Activated naive CD8-positive, alpha-beta T cell treated with anti-CD3 and anti-CD28 coated beads for 36 hours (primary cell): ENCODE measurements at regions not wholly inside any gene's neighbourhood (a gene's known extent, or its start where the extent isn't known, plus 50 kb on each side); places are given as distances from the start of the nearest gene placed in this dataset.

Experiments
- DNase-seq: peaks from one replicate; pipeline ENCODE4 v3.0.0; 2021
- H3K27ac Mint-ChIP-seq: one replicate; pipeline ENCODE4 v1.8.0; 2022; ENCODE audit warnings: mild to moderate bottlenecking, moderate library complexity, mixed read lengths
- H3K27me3 Mint-ChIP-seq: one replicate; pipeline ENCODE4 v1.8.0; 2022; ENCODE audit warnings: mild to moderate bottlenecking, mixed read lengths
- H3K36me3 Mint-ChIP-seq: one replicate; pipeline ENCODE4 v1.8.0; 2021; ENCODE audit warnings: mild to moderate bottlenecking, mixed read lengths
- H3K4me1 Mint-ChIP-seq: one replicate; pipeline ENCODE4 v1.8.0; 2021; ENCODE audit warnings: mixed read lengths
- H3K4me3 Mint-ChIP-seq: one replicate; pipeline ENCODE4 v1.8.0; 2022; ENCODE audit warnings: mild to moderate bottlenecking, moderate library complexity, mixed read lengths
- H3K9me3 Mint-ChIP-seq: one replicate; pipeline ENCODE4 v1.8.0; 2022; ENCODE audit warnings: mixed read lengths

GRCh38 chr2:216320852-216321251 is 51.4 kb downstream of the MARCHF4 start:
- Mint-ChIP-seq H3K27me3 (no peaks in the 10 kb centered on the region), H3K4me3 (no peak overlapping the region), H3K4me1 (peaks cover 5% of the 10 kb centered on the region), H3K36me3 (no peaks in the 10 kb centered on the region), H3K27ac (no peak overlapping the region), H3K9me3 (no peaks in the 10 kb centered on the region)
- DNase-seq, result no peak

- peaks cover 5% of the 10 kb centered on the region for H3K4me1 Mint-ChIP-seq
- H3K9me3 Mint-ChIP-seq, result no peaks in the 10 kb centered on the region
Measured at GRCh38 chr2:216319771-216320170, 52.5 kb downstream of the MARCHF4 start.

GRCh38 chr2:216318521-216318874 is 53.8 kb downstream of the MARCHF4 start:
- Mint-ChIP-seq H3K4me1 (peaks cover 5% of the 10 kb centered on the region), H3K36me3 (no peaks in the 10 kb centered on the region), H3K4me3 (no peak overlapping the region), H3K27me3 (no peaks in the 10 kb centered on the region), H3K9me3 (no peaks in the 10 kb centered on the region), H3K27ac (no peak overlapping the region)
- no peak for DNase-seq

More at GRCh38 chr2:216319771-216320170, 52.5 kb downstream of the MARCHF4 start:
- Mint-ChIP-seq H3K4me3 (no peak overlapping the region), H3K27me3 (no peaks in the 10 kb centered on the region), H3K36me3 (no peaks in the 10 kb centered on the region), H3K27ac (no peak overlapping the region)
- no peak for DNase-seq

- H3K9me3 Mint-ChIP-seq, result no peaks in the 10 kb centered on the region
- no peak overlapping the region for H3K4me3 Mint-ChIP-seq
- no peaks in the 10 kb centered on the region for H3K36me3 Mint-ChIP-seq
- no peak overlapping the region for H3K27ac Mint-ChIP-seq
- peaks cover 5% of the 10 kb centered on the region for H3K4me1 Mint-ChIP-seq
- H3K27me3 Mint-ChIP-seq, result no peaks in the 10 kb centered on the region
- DNase-seq, result no peak
Measured at GRCh38 chr2:216317831-216318520, 54.3 kb downstream of the MARCHF4 start.

- Mint-ChIP-seq H3K27ac (no peak overlapping the region), H3K4me3 (no peak overlapping the region), H3K9me3 (no peaks in the 10 kb centered on the region), H3K27me3 (no peaks in the 10 kb centered on the region), H3K36me3 (no peaks in the 10 kb centered on the region), H3K4me1 (peaks cover 5% of the 10 kb centered on the region)
- DNase-seq, result no peak
Measured at GRCh38 chr2:216316743-216317142, 55.5 kb downstream of the MARCHF4 start.

GRCh38 chr2:216315802-216316603 is 56.3 kb downstream of the MARCHF4 start:
- no peaks in the 10 kb centered on the region for H3K36me3 Mint-ChIP-seq
- no peak overlapping the region for H3K27ac Mint-ChIP-seq
- peaks cover 5% of the 10 kb centered on the region for H3K4me1 Mint-ChIP-seq
- H3K27me3 Mint-ChIP-seq, result no peaks in the 10 kb centered on the region
- H3K9me3 Mint-ChIP-seq, result no peaks in the 10 kb centered on the region
- DNase-seq, result no peak
- H3K4me3 Mint-ChIP-seq, result no peak overlapping the region

GRCh38 chr2:216312441-216312840 is 59.8 kb downstream of the MARCHF4 start:
- Mint-ChIP-seq H3K9me3 (no peaks in the 10 kb centered on the region), H3K27me3 (no peaks in the 10 kb centered on the region), H3K27ac (no peak overlapping the region), H3K4me1 (no peaks in the 10 kb centered on the region), H3K36me3 (no peaks in the 10 kb centered on the region), H3K4me3 (no peak overlapping the region)
- DNase-seq, result no peak

GRCh38 chr2:216308576-216308975 is 63.7 kb downstream of the MARCHF4 start:
- Mint-ChIP-seq H3K27ac (no peak overlapping the region), H3K36me3 (no peaks in the 10 kb centered on the region), H3K4me1 (no peaks in the 10 kb centered on the region), H3K27me3 (no peaks in the 10 kb centered on the region), H3K9me3 (no peaks in the 10 kb centered on the region), H3K4me3 (no peak overlapping the region)
- DNase-seq, result no peak

- Mint-ChIP-seq H3K4me1 (no peaks in the 10 kb centered on the region), H3K27ac (no peak overlapping the region), H3K36me3 (no peaks in the 10 kb centered on the region), H3K9me3 (no peaks in the 10 kb centered on the region), H3K4me3 (no peak overlapping the region), H3K27me3 (no peaks in the 10 kb centered on the region)
- no peak for DNase-seq
Measured at GRCh38 chr2:216307496-216307895, 64.8 kb downstream of the MARCHF4 start.

GRCh38 chr2:216306868-216307267 is 65.4 kb downstream of the MARCHF4 start:
- Mint-ChIP-seq H3K4me1 (no peaks in the 10 kb centered on the region), H3K27me3 (no peaks in the 10 kb centered on the region), H3K9me3 (no peaks in the 10 kb centered on the region), H3K27ac (no peak overlapping the region), H3K36me3 (no peaks in the 10 kb centered on the region), H3K4me3 (no peak overlapping the region)
- DNase-seq, result no peak

- DNase-seq, result no peak
- Mint-ChIP-seq H3K27me3 (no peaks in the 10 kb centered on the region), H3K4me3 (no peak overlapping the region), H3K27ac (no peak overlapping the region), H3K9me3 (no peaks in the 10 kb centered on the region), H3K36me3 (no peaks in the 10 kb centered on the region), H3K4me1 (no peaks in the 10 kb centered on the region)
Measured at GRCh38 chr2:216305574-216305973, 66.7 kb downstream of the MARCHF4 start.

- Mint-ChIP-seq H3K27me3 (no peaks in the 10 kb centered on the region), H3K4me1 (no peaks in the 10 kb centered on the region), H3K27ac (no peak overlapping the region), H3K9me3 (no peaks in the 10 kb centered on the region), H3K4me3 (no peak overlapping the region), H3K36me3 (no peaks in the 10 kb centered on the region)
- no peak for DNase-seq
Measured at GRCh38 chr2:216302981-216303676, 69.2 kb downstream of the MARCHF4 start.

- H3K27me3 Mint-ChIP-seq, result no peaks in the 10 kb centered on the region
- no peaks in the 10 kb centered on the region for H3K36me3 Mint-ChIP-seq
- no peak overlapping the region for H3K4me3 Mint-ChIP-seq
Measured at GRCh38 chr2:216300906-216301305, 71.4 kb downstream of the MARCHF4 start.

GRCh38 chr2:216299588-216299987 is 72.7 kb downstream of the MARCHF4 start:
- no peaks in the 10 kb centered on the region for H3K9me3 Mint-ChIP-seq
- H3K27me3 Mint-ChIP-seq, result no peaks in the 10 kb centered on the region
- no peak for DNase-seq
- no peak overlapping the region for H3K27ac Mint-ChIP-seq
- H3K36me3 Mint-ChIP-seq, result no peaks in the 10 kb centered on the region
- H3K4me3 Mint-ChIP-seq, result no peak overlapping the region
- H3K4me1 Mint-ChIP-seq, result peaks cover 6% of the 10 kb centered on the region

More at GRCh38 chr2:216300906-216301305, 71.4 kb downstream of the MARCHF4 start:
- Mint-ChIP-seq H3K4me1 (peaks cover 6% of the 10 kb centered on the region), H3K27ac (no peak overlapping the region), H3K9me3 (no peaks in the 10 kb centered on the region)
- no peak for DNase-seq

GRCh38 chr2:216298719-216299495 is 73.4 kb downstream of the MARCHF4 start:
- H3K4me3 Mint-ChIP-seq, result no peak overlapping the region
- peaks cover 6% of the 10 kb centered on the region for H3K4me1 Mint-ChIP-seq
- H3K36me3 Mint-ChIP-seq, result no peaks in the 10 kb centered on the region
- H3K27ac Mint-ChIP-seq, result no peak overlapping the region
- DNase-seq, result no peak
- H3K9me3 Mint-ChIP-seq, result no peaks in the 10 kb centered on the region
- no peaks in the 10 kb centered on the region for H3K27me3 Mint-ChIP-seq
